SK-N-SH treated with all-trans-retinoic acid at 6 μM for 48 hours (cell line): ENCODE measurements at regions not wholly inside any gene's neighbourhood (a gene's known extent, or its start where the extent isn't known, plus 50 kb on each side); places are given as distances from the start of the nearest gene placed in this dataset.

ENCODE experiments used
- ARNTL ChIP-seq: fragments of 450-650 bp; formaldehyde crosslinking; IDR thresholded peaks from 2 replicates; pipeline ENCODE4 v1.5.0; 2020; ENCODE audit warnings: low read depth, mild to moderate bottlenecking, moderate library complexity, borderline replicate concordance
- BACH2 ChIP-seq: fragments of 250-450 bp; sonication (Bioruptor Pico); IDR thresholded peaks from 2 replicates; pipeline ENCODE4 v1.9.0; 2021; ENCODE audit warnings: mild to moderate bottlenecking, borderline replicate concordance
- CSDC2 ChIP-seq: fragments of 250-450 bp; sonication (Bioruptor Pico); IDR thresholded peaks from 2 replicates; pipeline ENCODE4 v1.5.0; 2020; ENCODE audit warnings: mild to moderate bottlenecking, moderate library complexity
- ESRRG ChIP-seq: fragments of 250-450 bp; sonication (Bioruptor Pico); IDR thresholded peaks from 2 replicates; pipeline ENCODE4 v1.6.1; 2021; ENCODE audit warnings: mild to moderate bottlenecking
- PPARA ChIP-seq: fragments of 250-450 bp; sonication (Bioruptor Pico); IDR thresholded peaks from 2 replicates; pipeline ENCODE4 v1.5.0; 2020; ENCODE audit warnings: mild to moderate bottlenecking, borderline replicate concordance
- TCF4 ChIP-seq: fragments of 250-450 bp; sonication (Bioruptor Pico); IDR thresholded peaks from 2 replicates; pipeline ENCODE4 v1.8.0; 2021; ENCODE audit warnings: mild to moderate bottlenecking, moderate library complexity, borderline replicate concordance
- ZFP30 ChIP-seq: fragments of 450-650 bp; formaldehyde crosslinking; IDR thresholded peaks from 2 replicates; pipeline ENCODE4 v1.5.0; 2022; ENCODE audit warnings: mild to moderate bottlenecking, moderate library complexity
- ZNF70 ChIP-seq: fragments of 450-650 bp; formaldehyde crosslinking; IDR thresholded peaks from 2 replicates; pipeline ENCODE4 v1.5.0; 2020; ENCODE audit warnings: mild to moderate bottlenecking, moderate library complexity
- TF ChIP-seq, protein P1 (sequence below): fragments of 250-450 bp; sonication (Bioruptor Pico); IDR thresholded peaks from 2 replicates; pipeline ENCODE4 v1.5.1; 2021; ENCODE audit warnings: mild to moderate bottlenecking, moderate library complexity
- TF ChIP-seq, protein P2 (sequence below): fragments of 250-450 bp; sonication (Bioruptor Pico); IDR thresholded peaks from 2 replicates; pipeline ENCODE4 v1.8.0; 2020; ENCODE audit warnings: mild to moderate bottlenecking, moderate library complexity, borderline replicate concordance
- TF ChIP-seq, protein P3 (sequence below): fragments of 250-450 bp; sonication (Bioruptor Pico); IDR thresholded peaks from 2 replicates; pipeline ENCODE4 v1.5.0; 2020; ENCODE audit warnings: mild to moderate bottlenecking, moderate library complexity
- TF ChIP-seq, protein P4 (sequence below): fragments of 250-450 bp; sonication (Bioruptor Pico); IDR thresholded peaks from 2 replicates; pipeline ENCODE4 v1.5.1; 2020; ENCODE audit warnings: low read depth, mild to moderate bottlenecking, moderate library complexity

DNA sequence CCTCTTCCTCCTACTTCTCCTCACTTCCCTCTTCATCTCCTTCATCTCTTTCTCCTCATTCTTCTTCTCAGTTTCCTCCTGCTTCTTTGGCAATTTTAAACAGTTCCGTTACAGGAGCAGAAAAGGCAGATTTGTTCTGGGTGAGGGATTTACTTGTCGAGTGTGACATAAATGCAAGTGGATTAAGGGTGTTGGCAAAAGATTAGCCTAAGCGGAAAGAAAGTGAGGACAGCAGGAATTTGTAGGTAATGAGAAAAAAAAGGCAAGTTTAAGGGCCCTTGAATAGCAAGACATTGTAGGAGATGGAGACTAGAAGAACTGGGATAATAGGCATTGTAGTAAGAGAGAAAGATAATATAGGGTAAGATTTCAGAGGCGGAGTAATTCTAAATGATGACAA is 841.6 kb downstream of the RAPGEF2 start:
- TF ChIP-seq CSDC2 (no peak), TCF4 (no peak), ARNTL (CRISPR knock-in tag) (no peak), BACH2 (no peak), PPARA (CRISPR knock-in tag) (no peak), ZFP30 (CRISPR knock-in tag) (no peak), ZNF70 (CRISPR knock-in tag) (no peak), ESRRG (no peak)
- TF ChIP-seq, protein P1, sequence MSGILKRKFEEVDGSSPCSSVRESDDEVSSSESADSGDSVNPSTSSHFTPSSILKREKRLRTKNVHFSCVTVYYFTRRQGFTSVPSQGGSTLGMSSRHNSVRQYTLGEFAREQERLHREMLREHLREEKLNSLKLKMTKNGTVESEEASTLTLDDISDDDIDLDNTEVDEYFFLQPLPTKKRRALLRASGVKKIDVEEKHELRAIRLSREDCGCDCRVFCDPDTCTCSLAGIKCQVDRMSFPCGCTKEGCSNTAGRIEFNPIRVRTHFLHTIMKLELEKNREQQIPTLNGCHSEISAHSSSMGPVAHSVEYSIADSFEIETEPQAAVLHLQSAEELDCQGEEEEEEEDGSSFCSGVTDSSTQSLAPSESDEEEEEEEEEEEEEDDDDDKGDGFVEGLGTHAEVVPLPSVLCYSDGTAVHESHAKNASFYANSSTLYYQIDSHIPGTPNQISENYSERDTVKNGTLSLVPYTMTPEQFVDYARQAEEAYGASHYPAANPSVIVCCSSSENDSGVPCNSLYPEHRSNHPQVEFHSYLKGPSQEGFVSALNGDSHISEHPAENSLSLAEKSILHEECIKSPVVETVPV (CRISPR knock-in tag), result no peak
- TF ChIP-seq, protein P2, sequence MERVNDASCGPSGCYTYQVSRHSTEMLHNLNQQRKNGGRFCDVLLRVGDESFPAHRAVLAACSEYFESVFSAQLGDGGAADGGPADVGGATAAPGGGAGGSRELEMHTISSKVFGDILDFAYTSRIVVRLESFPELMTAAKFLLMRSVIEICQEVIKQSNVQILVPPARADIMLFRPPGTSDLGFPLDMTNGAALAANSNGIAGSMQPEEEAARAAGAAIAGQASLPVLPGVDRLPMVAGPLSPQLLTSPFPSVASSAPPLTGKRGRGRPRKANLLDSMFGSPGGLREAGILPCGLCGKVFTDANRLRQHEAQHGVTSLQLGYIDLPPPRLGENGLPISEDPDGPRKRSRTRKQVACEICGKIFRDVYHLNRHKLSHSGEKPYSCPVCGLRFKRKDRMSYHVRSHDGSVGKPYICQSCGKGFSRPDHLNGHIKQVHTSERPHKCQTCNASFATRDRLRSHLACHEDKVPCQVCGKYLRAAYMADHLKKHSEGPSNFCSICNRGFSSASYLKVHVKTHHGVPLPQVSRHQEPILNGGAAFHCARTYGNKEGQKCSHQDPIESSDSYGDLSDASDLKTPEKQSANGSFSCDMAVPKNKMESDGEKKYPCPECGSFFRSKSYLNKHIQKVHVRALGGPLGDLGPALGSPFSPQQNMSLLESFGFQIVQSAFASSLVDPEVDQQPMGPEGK (CRISPR knock-in tag), result no peak
- TF ChIP-seq, protein P3, sequence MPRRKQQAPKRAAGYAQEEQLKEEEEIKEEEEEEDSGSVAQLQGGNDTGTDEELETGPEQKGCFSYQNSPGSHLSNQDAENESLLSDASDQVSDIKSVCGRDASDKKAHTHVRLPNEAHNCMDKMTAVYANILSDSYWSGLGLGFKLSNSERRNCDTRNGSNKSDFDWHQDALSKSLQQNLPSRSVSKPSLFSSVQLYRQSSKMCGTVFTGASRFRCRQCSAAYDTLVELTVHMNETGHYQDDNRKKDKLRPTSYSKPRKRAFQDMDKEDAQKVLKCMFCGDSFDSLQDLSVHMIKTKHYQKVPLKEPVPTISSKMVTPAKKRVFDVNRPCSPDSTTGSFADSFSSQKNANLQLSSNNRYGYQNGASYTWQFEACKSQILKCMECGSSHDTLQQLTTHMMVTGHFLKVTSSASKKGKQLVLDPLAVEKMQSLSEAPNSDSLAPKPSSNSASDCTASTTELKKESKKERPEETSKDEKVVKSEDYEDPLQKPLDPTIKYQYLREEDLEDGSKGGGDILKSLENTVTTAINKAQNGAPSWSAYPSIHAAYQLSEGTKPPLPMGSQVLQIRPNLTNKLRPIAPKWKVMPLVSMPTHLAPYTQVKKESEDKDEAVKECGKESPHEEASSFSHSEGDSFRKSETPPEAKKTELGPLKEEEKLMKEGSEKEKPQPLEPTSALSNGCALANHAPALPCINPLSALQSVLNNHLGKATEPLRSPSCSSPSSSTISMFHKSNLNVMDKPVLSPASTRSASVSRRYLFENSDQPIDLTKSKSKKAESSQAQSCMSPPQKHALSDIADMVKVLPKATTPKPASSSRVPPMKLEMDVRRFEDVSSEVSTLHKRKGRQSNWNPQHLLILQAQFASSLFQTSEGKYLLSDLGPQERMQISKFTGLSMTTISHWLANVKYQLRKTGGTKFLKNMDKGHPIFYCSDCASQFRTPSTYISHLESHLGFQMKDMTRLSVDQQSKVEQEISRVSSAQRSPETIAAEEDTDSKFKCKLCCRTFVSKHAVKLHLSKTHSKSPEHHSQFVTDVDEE, result no peak
- TF ChIP-seq, protein P4, sequence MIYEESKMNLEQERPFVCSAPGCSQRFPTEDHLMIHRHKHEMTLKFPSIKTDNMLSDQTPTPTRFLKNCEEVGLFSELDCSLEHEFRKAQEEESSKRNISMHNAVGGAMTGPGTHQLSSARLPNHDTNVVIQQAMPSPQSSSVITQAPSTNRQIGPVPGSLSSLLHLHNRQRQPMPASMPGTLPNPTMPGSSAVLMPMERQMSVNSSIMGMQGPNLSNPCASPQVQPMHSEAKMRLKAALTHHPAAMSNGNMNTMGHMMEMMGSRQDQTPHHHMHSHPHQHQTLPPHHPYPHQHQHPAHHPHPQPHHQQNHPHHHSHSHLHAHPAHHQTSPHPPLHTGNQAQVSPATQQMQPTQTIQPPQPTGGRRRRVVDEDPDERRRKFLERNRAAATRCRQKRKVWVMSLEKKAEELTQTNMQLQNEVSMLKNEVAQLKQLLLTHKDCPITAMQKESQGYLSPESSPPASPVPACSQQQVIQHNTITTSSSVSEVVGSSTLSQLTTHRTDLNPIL (CRISPR knock-in tag), result no peak
